ENCODE measurements at regions not wholly inside any gene's neighbourhood (a gene's known extent, or its start where the extent isn't known, plus 50 kb on each side); places are given as distances from the start of the nearest gene placed in this dataset.
"Not testable (repeated sequence)": the region's sequence is repeated elsewhere in the genome, so short reads cannot be mapped to it uniquely, and the experiment has no call there.

DNA sequence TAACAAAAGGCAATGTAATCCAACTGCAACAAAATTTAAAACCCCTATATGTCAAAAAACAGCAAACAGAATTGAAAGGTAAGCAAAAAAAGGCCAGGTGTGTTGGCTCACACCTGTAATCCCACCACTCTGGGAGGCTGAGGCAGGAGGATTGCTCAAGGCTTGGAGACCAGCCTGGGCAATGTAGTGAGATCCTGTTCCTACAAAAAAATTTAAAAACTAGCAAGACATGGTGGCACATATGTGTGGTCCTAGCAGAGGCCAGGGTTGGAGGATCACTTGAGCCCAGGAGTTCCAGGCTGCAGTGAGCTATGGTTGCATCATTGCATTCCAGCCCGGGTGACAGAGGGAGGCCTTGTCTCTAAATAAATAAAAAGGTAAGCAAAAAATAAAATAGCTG is 212.1 kb upstream of the KLF14 start:
- no peak for DNase-seq (ENCODE audit: low read depth in 2 of 2)

- DNase-seq (ENCODE audit: low read depth in 2 of 2), result no peak
These were observed 214.0 kb upstream of the KLF14 start for GRCh38 chr7:130947792-130948580.

- no peak for DNase-seq (ENCODE audit: low read depth in 2 of 2)
These were observed 214.8 kb upstream of the KLF14 start for GRCh38 chr7:130948822-130949221.

DNA sequence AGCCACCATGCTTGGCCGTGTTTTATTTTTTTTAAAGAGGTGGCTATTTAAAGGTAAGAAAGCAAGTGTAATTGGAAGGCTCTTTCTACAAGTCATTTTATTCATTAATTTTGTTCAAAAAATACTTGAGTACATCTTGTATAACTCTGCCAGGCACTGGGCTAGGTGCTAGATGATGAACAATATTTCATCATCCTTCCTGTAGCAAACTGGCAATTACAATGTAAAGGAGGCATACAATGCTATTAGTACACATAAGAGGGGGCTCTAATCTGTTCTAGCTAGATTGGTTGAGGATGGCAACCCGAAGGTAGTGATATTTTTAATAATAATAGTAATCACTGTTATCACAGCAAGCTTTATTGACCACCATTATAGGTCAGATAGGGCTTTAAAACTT is 215.5 kb upstream of the KLF14 start:
- no peak for DNase-seq (ENCODE audit: low read depth in 2 of 2)

DNA sequence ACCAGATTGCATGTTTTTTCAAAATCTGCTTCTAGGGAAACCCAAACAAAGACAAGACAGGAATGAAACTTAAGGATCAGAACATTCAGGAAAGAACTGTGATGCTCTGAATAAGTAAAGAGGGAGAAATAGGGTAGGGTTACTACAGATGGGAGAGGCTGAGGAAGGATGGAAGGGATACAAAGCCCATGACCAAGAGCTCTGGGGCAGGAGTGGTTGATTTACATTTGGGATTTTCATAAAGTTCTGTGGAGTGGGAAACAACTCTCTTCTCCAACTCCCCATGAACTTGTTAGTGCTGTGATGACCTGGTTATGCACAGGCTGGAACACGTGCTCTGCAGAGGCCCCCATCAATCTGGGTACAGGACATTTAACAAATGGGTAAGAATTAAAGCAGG is 216.0 kb upstream of the KLF14 start:
- no peak for DNase-seq (ENCODE audit: low read depth in 2 of 2)

GRCh38 chr7:130950741-130951140 is 216.7 kb upstream of the KLF14 start:
- DNase-seq (ENCODE audit: low read depth in 2 of 2), result no peak

DNA sequence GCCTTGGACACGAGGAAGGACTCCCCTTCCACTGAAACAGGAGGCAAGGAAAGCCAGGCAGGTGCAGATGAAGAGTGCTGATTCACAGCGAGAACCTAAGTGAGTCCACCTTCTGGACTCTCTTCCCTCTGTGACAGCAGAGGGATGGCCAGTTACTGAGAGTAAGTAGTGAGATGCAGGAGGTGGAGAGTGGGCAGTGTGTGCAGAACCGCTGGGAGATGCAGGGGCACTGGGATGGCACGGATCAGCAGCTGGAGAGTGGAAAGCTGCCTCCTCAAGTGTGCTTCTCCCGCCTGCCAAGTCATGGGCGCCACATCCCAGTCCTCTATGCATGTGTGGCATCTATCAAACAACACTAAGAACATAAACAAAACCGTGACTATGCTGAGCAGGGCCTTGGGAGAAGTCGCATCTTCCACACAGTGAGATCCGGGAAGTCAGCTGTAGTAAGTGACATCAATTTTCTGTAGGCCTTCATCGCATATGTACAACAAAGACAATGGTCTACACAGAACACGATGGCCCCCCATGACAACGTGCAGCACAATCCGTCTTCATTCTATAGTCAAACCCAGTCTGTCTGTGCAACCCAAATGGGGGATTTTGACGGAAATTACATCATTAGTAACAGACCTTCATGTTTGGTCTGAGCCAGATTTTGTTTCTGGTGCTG is 217.4 kb upstream of the KLF14 start:
- DNase-seq (ENCODE audit: low read depth in 2 of 2), result no peak

DNA sequence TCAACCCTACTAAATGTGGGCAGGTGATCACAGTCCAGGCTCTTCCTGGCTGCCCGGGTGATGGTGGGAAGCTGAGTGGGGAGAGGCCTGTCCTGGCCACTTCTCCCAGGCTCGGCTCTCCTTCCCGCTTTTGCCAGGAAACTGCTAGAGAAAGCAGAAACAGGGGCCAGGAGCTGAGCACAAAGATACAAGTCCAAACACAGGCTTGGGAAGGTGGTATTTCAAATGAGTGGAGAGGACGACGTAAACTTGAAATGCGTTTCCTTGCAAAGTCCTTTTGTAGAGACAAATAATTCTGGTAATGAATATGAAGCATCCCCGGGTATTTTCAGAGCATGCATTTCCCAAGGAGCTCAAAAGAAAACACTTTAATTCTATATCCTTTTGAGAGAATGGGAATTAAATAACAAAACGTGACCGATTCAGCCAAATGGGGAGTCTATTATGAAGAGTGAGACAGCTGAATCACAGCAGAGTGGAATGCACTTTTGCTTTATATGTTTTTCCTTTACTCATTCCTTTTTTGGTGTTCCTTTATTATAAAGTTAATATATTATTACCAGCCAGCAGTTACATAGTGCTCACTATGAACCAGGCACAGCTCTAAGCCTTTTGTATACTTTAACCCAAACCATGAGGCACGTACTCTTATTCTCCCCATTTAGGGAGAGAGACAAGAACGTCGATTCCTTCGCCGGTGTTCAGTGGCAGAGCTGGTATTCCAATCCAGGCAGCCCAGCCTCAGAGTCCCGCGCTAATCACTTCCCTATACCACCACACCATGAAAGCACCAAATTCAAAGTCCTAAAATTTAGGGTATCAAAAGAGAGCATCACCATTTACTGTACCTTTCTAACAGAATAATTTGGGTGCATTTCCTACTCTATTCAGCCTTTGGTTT is 218.2 kb upstream of the KLF14 start:
- DNase-seq (ENCODE audit: low read depth in 2 of 2), result no peak

- DNase-seq (ENCODE audit: low read depth in 2 of 2), result no peak
These were observed 219.2 kb upstream of the KLF14 start for GRCh38 chr7:130953196-130953595.

DNA sequence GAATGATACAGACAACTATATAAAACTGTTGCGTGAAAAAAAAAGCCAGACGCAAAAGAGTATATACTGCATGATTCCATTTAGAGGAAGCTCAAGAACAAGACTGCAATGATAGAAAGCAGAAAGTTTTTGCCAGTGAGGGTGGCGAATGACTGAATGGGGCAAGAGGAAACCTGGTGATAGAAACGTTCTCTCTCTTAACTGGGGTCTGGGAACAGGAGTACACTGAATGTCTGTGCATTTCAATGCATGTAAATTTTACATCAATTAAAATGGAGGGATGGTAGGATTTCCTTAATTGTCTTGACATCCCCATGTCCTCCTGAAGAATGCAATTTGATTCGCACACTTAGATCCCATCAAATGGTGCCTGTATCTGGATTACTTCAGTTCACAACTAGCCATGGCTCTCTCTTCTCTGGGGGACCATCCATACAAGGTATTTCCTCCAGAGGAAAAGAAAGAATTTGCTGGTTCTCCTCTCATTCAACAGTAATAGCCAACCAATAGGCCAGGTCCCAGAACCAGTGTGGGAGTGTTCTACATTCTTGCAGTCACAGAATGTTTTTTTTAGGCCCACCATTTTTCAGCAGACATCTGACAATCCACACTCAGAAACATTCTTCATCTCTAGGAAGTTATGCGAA is 221.0 kb upstream of the KLF14 start:
- DNase-seq (ENCODE audit: low read depth in 2 of 2), result no peak

DNA sequence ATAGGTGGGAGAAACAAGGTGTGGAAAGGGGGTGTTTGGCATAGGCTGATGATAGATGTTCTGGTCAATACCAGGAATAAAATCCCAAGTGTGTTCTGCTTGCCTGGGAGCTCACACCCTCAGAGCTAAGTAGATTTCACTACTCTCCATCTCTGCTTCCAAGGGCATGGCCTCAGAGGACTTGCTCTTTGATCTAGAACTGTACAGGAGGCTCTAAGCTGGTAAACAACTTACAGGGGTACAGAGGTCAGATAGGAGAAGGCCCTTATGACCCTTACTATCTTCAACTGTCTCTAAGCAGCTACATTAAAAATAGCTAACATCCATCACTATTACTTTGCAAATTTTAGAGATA is 221.5 kb upstream of the KLF14 start:
- DNase-seq (ENCODE audit: low read depth in 2 of 2), result no peak

- DNase-seq (ENCODE audit: low read depth in 2 of 2), result no peak
These were observed 222.6 kb upstream of the KLF14 start for GRCh38 chr7:130956417-130957136.

- no peak for DNase-seq (ENCODE audit: low read depth in 2 of 2)
These were observed 223.1 kb upstream of the KLF14 start for GRCh38 chr7:130957137-130957513.

GRCh38 chr7:130957722-130958435 is 223.9 kb upstream of the KLF14 start:
- not testable (repeated sequence) for DNase-seq (ENCODE audit: low read depth in 2 of 2)

GRCh38 chr7:130958846-130959245 is 224.8 kb upstream of the KLF14 start:
- no peak for DNase-seq (ENCODE audit: low read depth in 2 of 2)

DNA sequence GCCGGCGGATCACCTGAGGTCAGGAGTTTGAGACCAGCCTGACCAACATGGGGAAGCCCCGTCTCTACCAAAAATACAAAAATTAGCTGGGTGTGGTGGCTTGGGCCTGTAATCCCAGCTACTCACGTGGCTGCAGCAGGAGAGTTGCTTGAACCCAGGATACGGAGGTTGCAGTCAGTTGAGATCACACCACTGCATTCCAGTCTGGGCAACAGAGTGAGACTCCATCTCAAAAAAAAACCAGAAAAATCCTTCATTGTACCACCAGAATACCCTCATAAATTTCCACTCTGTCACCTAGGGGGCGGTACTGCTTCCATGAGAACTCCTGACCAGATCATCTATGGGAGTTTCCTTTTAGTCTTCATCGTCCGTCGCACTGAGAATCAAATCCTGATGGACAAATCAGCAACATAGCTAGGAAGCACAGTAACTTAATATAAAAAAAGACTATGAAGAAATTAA is 225.8 kb upstream of the KLF14 start:
- DNase-seq (ENCODE audit: low read depth in 2 of 2), result no peak

- DNase-seq (ENCODE audit: low read depth in 2 of 2), result no peak
These were observed 226.4 kb upstream of the KLF14 start for GRCh38 chr7:130960208-130960988.

- DNase-seq (ENCODE audit: low read depth in 2 of 2), result peak; percentile 74 to 79
These were observed 227.2 kb upstream of the KLF14 start for GRCh38 chr7:130961128-130961601.

GRCh38 chr7:130962109-130962508 is 228.1 kb upstream of the KLF14 start:
- DNase-seq (ENCODE audit: low read depth in 2 of 2), result no peak

DNA sequence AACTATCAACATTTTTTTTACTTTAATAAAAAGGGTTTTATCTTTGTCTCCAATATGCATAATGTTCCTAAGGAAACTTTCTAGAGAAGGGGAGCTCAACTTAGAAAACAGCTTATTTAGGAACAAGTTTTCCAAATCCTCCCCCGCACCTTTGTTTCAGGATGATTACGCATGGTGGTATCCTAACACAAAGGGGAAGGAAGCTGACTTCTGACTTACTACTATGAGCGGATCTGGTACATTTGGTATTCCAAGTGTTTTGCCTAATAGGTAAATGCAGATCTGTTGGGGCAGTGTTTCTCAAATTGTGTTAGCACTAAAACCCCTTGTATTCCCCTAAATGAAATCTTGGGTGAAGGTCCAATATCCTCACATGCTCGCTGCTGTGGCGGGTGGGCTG is 229.3 kb upstream of the KLF14 start:
- no peak for DNase-seq (ENCODE audit: low read depth in 2 of 2)

Data from stimulated activated CD4-positive, alpha-beta T cell treated with anti-CD3 and anti-CD28 coated beads, Interleukin-15, amount 100 ng/mL, for 48 hours (primary cell).